ENCODE measurements at regions not wholly inside any gene's neighbourhood (a gene's known extent, or its start where the extent isn't known, plus 50 kb on each side); places are given as distances from the start of the nearest gene placed in this dataset.

- Mint-ChIP-seq H3K9me3 (no peaks in the 10 kb centered on the region), H3K4me3 (no peak overlapping the region), H3K4me1 (no peaks in the 10 kb centered on the region), H3K27me3 (ENCODE audit: low read depth in 2 of 2) (peaks cover 0 to 4% of the 10 kb centered on the region in 2 donors), H3K27ac (no peak overlapping the region), H3K36me3 (no peaks in the 10 kb centered on the region)
- TF ChIP-seq, protein P1, sequence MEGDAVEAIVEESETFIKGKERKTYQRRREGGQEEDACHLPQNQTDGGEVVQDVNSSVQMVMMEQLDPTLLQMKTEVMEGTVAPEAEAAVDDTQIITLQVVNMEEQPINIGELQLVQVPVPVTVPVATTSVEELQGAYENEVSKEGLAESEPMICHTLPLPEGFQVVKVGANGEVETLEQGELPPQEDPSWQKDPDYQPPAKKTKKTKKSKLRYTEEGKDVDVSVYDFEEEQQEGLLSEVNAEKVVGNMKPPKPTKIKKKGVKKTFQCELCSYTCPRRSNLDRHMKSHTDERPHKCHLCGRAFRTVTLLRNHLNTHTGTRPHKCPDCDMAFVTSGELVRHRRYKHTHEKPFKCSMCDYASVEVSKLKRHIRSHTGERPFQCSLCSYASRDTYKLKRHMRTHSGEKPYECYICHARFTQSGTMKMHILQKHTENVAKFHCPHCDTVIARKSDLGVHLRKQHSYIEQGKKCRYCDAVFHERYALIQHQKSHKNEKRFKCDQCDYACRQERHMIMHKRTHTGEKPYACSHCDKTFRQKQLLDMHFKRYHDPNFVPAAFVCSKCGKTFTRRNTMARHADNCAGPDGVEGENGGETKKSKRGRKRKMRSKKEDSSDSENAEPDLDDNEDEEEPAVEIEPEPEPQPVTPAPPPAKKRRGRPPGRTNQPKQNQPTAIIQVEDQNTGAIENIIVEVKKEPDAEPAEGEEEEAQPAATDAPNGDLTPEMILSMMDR (IDR thresholded peaks at IDR 0.05), result no peak
- Histone ChIP-seq H3K27me3 (ENCODE audit: control insufficient read depth, insufficient read depth, low read length) (no peaks in the 10 kb centered on the region), H3K4me3 (ENCODE audit: low read length) (no peak overlapping the region), H3K27ac (ENCODE audit: low read length) (no peak overlapping the region), H3K36me3 (ENCODE audit: control insufficient read depth, insufficient read depth, low read length) (no peaks in the 10 kb centered on the region), H3K9me3 (ENCODE audit: control insufficient read depth, insufficient read depth, low read length) (no peaks in the 10 kb centered on the region), H3K4me1 (ENCODE audit: control insufficient read depth, insufficient read depth, low read length) (no peaks in the 10 kb centered on the region)
- intact Hi-C loops (cut with micrococcal nuclease), result no loop called here
- DNase-seq (no peak), ATAC-seq (no peak)
Measured at GRCh38 chr3:156617145-156617544, 57.2 kb upstream of the TIPARP start.

DNA sequence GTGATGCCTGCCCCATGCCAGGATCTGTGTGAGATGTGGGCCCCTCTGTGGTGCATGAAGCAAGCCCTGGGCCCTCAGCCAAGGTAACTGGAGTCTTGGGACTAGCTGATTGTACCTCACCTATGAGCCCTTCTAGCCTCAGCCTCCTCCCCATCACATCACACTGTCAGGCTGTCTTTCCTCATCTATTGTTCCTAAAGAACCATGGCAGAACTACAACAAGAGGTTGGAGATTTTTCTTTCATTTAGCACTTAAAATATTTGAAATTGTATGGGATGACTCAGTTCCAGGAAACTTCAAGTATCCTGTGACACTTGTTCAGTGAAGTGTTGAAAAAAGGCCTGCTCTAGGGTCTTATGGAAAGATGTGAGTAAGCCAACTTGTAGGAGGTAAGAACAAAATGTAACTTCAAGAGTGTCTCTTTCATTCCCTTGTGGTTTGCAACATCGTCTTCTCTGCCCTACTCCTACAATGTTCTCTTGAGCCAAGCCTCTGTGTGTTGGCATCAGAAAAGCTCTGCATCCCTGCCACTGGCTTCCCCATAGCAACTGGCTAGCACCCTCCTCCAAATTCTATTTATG, 58.7 kb upstream of the TIPARP start:
- no peaks in the 10 kb centered on the region for H3K36me3 Mint-ChIP-seq
- H3K4me3 ChIP-seq (ENCODE audit: low read length), result no peak overlapping the region
- no peaks in the 10 kb centered on the region for H3K9me3 ChIP-seq (ENCODE audit: control insufficient read depth, insufficient read depth, low read length)
- no peaks in the 10 kb centered on the region for H3K4me1 ChIP-seq (ENCODE audit: control insufficient read depth, insufficient read depth, low read length)
- TF ChIP-seq, protein P1 (IDR thresholded peaks at IDR 0.05), result no peak
- no peaks in the 10 kb centered on the region for H3K36me3 ChIP-seq (ENCODE audit: control insufficient read depth, insufficient read depth, low read length)
- no peak overlapping the region for H3K27ac ChIP-seq (ENCODE audit: low read length)
- H3K27me3 ChIP-seq (ENCODE audit: control insufficient read depth, insufficient read depth, low read length), result no peaks in the 10 kb centered on the region
- no peak for ATAC-seq
- no peaks in the 10 kb centered on the region for H3K9me3 Mint-ChIP-seq
- H3K27ac Mint-ChIP-seq, result no peak overlapping the region
- no peak for DNase-seq
- peaks cover 0 to 6% of the 10 kb centered on the region in 2 donors for H3K27me3 Mint-ChIP-seq (ENCODE audit: low read depth in 2 of 2)
- WGBS (ENCODE audit: insufficient coverage), result 33% methylated on average over 1 of the region's 1 CpG
- intact Hi-C loops (cut with micrococcal nuclease), result no loop called here
- H3K4me3 Mint-ChIP-seq, result no peak overlapping the region
- H3K4me1 Mint-ChIP-seq, result no peaks in the 10 kb centered on the region

DNA sequence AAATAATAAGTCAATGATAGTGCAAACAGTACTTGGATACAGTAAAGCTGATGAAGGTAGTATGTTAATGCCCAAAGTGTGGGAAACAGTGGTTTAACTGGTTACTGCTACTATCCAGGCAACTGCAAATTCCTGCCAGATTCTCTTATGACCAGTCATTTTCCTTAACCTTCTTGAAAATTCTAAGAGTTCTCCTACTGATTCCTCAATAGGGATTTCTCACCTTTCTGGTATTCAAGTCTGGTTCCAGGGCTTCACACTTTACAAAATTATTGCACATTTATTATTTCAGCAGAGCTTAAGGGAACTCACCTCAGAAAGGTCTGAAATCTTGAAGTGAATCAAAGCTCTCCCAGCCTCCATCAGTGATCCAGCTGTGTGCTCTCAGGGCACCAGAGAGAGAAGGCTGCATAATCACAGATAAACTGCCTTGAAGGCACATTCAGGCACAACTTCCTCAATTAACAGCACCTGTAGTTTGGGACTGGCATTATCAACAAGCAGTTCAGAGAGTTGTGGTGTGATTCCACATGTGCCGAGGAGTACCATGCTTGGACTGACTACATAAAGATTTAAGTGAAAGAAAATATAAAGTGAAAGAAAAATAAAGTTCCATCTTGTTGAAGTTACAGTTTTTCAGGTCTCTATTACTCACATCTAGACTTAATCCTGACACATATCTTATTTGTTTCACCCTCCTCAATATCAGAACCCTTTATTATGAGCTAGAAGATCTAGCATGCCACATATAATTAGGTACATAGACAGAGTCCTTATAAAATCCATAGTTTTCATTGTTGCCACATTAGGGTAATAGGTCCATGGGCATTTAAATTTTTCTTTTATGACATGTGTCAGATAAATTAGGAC, 59.5 kb upstream of the TIPARP start:
- H3K27me3 Mint-ChIP-seq (ENCODE audit: low read depth in 2 of 2), result peaks cover 0 to 9% of the 10 kb centered on the region in 2 donors
- DNase-seq (no peak), ATAC-seq (no peak)
- 64% methylated on average over 1 of the region's 1 CpG for WGBS (ENCODE audit: insufficient coverage)
- Histone ChIP-seq H3K27me3 (ENCODE audit: control insufficient read depth, insufficient read depth, low read length) (no peaks in the 10 kb centered on the region), H3K9me3 (ENCODE audit: control insufficient read depth, insufficient read depth, low read length) (no peaks in the 10 kb centered on the region), H3K4me3 (ENCODE audit: low read length) (no peak overlapping the region), H3K36me3 (ENCODE audit: control insufficient read depth, insufficient read depth, low read length) (no peaks in the 10 kb centered on the region), H3K27ac (ENCODE audit: low read length) (no peak overlapping the region), H3K4me1 (ENCODE audit: control insufficient read depth, insufficient read depth, low read length) (no peaks in the 10 kb centered on the region)
- H3K9me3 Mint-ChIP-seq, result no peaks in the 10 kb centered on the region
- no peaks in the 10 kb centered on the region for H3K36me3 Mint-ChIP-seq
- peaks cover 0 to 3% of the 10 kb centered on the region in 2 donors for H3K4me1 Mint-ChIP-seq
- no peak overlapping the region for H3K27ac Mint-ChIP-seq
- H3K4me3 Mint-ChIP-seq, result no peak overlapping the region
- TF ChIP-seq, protein P1 (IDR thresholded peaks at IDR 0.05), result no peak
- intact Hi-C loops (cut with micrococcal nuclease), result no loop called here

Data from natural killer cell (primary cell).